ENCODE measurements at regions not wholly inside any gene's neighbourhood (a gene's known extent, or its start where the extent isn't known, plus 50 kb on each side); places are given as distances from the start of the nearest gene placed in this dataset.
"Not testable (repeated sequence)": the region's sequence is repeated elsewhere in the genome, so short reads cannot be mapped to it uniquely, and the experiment has no call there.

DNA sequence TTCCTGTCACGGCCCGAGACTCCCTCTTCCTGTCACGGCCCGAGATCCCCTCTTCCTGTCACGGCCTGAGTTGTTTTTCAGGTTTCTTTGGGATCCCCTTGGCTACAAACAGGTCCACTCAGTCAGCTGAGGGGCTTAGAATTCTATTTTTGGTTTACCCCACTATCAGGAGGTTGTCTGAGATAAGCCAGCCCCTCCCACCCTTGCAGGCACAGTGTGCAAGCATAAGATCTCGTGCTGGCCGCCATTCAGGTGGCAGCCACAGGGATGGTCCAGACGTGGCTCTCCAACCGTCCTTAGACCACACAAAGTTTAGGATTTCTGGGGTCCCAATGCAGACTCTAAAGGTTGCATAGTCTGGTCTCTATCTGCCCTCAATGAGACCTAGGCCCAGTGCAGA lies 186.0 kb upstream of the PLCXD1 start:
- DNase-seq: peak in 1 of 2 donors; percentile 0
- H3K36me3 Mint-ChIP-seq (ENCODE audit: insufficient read depth in 2 of 2); ATAC-seq (replicated peaks in 1 of 2); H3K4me3 Mint-ChIP-seq; H3K27me3 Mint-ChIP-seq (ENCODE audit: low read depth); H3K27ac Mint-ChIP-seq; H3K9me3 Mint-ChIP-seq; H3K4me1 Mint-ChIP-seq (ENCODE audit: low read depth): not testable (repeated sequence)

All from activated T-cell treated with anti-CD3 and anti-CD28 coated beads, Interleukin-2, amount 50 U/mL, for 72 hours (primary cell).